GM18951 (cell line): ENCODE measurements at regions not wholly inside any gene's neighbourhood (a gene's known extent, or its start where the extent isn't known, plus 50 kb on each side); places are given as distances from the start of the nearest gene placed in this dataset.
"Not testable (repeated sequence)": the region's sequence is repeated elsewhere in the genome, so short reads cannot be mapped to it uniquely, and the experiment has no call there.

Source experiments
- POLR2A ChIP-seq: IDR thresholded peaks from 4 replicates; pipeline ENCODE4 v1.6.1; 2011; ENCODE audit warnings: mild to moderate bottlenecking; ENCODE audit not compliant: insufficient read length, insufficient read depth; ENCODE audit errors: extremely low read depth
- in situ Hi-C: fragments of 300-500 bp; cut with MboI; formaldehyde crosslinking; loops from one replicate; pipeline ENCODE4 v1.12.0; 2022; ENCODE audit warnings: low sequenced_read_pairs, mixed read lengths, inconsistent platforms; ENCODE audit not compliant: unreplicated experiment

DNA sequence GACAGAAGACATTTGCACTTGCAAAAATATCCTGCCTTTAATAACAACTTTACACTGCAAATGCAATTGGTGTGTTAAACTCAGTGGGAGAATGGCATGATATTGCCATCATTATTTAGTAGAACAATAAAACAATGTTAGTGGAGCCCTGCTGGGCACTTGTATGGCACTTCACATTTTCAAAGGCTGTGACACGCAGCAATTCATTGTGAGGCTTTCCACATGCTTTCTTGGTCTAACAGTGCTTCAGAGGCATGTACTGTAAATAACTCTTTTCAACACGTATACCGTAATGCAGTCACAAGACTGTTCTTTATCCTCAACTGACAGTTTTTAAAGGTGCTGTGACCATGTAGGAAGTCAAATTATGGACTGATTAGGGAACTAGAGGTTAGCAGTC is 155.5 kb upstream of the EPB41L4A start:
- in situ Hi-C loops = no loop called here
- no peak for TF ChIP-seq POLR2A

DNA sequence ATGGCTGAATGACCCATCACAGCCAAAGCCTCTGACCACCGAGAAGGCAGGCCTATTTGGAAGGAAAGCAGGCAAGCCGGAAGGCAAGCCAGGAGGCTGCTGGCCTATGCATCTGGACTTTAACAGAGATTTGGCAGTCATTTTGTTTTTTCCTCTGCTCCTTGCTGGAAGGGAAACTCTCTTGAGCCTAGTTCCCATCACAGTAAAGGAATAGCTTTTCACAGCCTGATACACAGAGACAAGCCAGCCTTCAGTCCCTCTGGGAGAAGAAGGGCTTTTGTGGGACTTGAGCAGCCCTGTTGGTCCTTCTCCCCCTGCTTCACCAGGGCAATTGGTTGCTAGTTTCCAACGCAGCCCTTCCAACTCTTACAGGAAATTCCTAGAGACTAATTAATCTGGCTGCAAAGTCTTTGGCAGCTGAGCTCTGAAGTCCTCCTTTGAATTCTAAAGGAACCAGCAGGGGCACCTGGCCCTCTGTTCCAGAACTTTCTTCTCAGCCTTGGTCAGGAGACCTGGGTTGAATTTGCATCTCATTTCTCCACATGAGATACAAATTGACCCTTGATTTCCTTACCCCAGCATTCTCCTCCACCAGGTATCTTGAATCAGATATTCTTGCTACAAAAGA is 157.3 kb upstream of the EPB41L4A start:
- no peak for TF ChIP-seq POLR2A
- in situ Hi-C loops = no loop called here

DNA sequence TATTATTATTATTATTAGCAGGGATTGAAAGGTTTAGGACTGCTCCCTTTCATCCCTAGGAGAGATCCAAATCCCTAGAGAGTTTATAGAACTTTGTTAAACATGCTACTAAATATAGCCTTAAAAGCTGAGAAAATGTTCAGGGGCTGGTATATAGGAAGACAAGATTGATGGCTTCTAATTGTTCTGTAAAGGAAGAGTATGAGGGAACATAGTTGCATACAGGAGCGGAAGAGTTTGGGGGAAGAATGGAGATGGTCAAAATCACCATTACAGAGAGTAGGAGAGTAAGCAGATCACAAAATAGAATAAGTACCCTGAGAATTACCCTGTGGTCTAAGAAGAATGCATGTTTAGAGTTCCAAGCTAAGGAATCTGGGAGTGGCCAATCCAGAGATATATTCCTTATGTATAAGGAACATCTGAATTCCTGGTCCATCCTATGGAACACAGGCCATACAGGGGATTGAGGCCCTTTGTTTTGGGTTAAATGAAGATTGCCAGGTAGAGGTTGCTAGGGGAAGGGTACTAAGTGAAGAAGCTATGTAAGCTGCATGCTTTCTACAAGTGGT is 158.0 kb upstream of the APC start:
- no peak for TF ChIP-seq POLR2A
- in situ Hi-C loops = no loop called here

DNA sequence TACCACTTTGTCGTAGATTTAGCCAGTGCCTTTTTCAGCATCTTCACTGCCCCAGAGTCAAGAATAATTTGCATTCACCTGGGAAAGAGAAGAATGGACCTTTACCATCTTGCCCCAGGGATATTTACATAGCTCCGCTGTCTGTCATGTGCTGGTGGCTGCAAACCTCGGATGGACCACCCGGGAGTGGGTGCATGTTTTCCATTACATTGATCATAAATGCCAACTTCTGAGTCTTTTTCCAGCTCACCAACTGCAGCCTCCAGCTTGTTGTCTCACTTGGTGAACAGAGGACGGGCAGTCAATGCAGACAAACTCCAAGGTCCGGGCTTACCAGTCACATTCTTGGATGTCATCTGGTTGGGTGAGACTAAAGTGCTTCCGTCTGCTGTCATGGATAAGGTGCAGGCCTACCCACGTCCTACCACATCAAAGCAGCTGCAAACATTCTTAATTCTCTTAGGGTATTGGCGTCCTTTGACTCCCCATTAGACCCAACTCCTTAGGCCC is 155.8 kb upstream of the APC start:
- no peak for TF ChIP-seq POLR2A

DNA sequence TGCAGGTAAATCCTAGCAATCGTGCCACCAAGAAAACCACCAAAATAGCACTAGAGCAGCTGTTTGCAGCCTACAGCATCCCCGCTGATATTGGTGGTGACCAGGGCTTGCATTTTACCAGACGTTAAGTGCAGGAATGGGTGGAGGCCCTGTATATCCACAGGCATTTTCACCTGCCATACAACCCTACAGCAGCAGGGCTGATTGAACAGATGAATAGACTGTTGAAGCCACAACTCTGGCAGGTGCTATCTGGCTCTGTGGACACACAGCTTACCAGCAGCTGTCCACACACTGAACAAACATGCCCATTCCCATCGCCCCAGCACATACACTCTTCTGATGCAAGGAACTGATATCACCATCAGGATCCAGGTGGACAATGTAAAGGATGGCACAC is 154.5 kb upstream of the APC start:
- no peak for TF ChIP-seq POLR2A
- in situ Hi-C loops = no loop called here

More for the DNA sequence above, 155.8 kb upstream of the APC start:
- in situ Hi-C loops = no loop called here

DNA sequence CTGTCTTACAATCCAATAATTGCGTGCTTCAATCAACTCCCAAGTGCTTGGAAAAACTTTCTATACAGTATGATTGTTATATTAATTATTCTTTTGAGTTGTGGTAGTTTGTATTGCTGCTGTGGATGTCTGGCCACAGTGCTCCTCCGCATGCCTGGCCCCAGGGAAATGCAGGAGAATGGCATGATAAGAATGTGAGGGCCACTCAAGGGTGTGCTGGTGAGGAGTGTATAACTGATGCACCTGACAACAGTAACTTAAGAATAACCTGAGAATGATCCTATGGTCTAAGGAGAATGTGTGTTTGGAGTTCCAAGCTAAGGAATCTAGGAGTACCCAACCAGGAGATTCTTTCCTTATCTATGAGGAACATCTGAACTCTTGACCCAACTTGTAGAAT is 152.9 kb upstream of the APC start:
- no peak for TF ChIP-seq POLR2A
- in situ Hi-C loops = no loop called here

DNA sequence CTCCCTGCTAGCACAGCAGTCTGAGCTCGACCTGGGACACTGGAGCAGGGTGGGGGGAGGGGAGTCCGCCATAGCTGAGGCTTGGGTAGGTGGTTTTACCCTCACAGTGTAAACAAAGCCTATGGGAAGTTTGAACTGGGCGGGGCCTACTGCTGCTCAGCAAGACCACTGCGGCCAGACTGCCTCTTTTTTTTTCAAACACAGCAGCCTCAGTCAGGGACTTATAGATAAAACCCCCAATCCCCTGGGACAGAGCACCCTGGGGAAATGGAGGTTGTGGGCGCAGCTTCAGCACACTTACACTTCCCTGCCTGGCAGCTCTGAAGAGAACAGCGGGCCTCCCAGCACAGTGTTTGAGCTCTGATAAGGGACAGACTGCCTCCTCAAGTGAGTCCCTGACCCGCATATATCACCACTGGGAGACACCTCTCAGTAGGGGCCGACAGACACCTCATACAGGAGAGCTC is 151.1 kb upstream of the APC start:
- no peak for TF ChIP-seq POLR2A
- in situ Hi-C loops = no loop called here

DNA sequence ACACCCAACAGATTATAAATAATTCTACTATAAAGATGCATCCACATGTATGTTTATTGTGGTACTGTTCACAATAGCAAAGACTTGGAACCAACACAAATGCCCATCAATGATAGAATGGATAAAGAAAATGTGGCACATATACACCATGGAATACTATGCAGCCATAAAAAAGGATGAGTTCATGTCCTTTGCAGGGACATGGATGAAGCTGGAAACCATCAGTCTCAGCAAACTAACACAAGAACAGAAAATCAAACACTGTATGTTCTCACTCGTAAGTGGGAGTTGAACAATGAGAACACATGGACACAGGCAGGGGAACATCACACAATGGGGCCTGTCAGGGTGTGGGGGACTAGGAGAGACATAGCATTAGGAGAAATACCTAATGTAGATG is 146.8 kb upstream of the APC start:
- in situ Hi-C loops = not testable (repeated sequence)

DNA sequence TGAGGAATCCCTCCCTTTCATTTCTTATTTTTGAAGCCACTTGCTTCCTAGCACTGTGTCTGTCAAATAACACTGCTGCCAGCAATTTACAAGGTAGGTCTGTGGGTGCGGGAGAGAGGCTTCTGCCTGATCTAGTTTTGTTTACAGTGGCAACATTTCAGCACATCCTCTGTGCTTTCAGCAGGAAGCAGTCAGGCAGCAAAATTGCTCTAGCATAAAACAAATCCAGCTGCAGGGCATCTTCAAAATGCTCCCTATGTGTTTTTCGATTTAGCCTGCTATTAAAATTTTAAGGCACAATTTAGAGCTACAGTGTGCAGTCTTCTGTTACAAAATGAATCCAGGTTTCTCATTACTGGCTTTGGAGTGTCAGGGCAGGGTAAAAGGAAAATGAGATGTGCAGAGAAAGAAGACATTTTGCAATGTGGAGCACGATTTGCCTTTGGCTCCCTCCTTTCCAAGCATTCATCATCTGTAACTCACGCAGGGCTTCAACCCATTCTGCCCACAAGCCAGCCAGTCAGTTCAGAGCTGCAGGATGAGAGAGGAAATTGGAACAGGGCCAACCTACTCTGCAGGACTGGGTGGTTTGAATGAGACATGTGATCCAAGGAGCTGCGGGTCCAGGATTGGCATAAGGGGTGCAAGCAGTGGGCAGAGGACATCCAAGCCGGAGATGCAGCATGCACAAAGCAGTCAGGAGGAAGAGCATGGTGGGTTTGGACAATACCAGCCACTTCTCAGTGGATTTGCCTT is 143.4 kb upstream of the APC start:
- in situ Hi-C loops = no loop called here

DNA sequence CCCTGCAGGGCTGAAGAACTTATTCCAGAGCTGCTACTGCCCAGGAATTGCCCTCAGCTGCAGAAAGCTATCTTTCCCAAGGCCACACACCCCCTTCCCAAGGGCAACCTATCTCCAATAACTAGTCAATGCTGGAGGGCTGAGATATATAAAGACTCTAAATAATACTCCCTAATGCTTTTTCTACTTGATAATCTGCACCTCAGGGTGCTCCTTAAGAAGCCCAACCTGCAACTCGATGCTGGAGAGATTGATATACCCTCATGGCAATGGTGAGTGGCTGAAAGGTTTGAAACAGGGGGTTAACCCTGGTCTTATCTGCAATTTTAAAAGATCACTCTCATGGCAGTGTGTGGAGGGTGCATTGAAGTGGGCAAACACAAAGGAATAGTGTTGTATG is 142.7 kb upstream of the APC start:
- in situ Hi-C loops = no loop called here
- TF ChIP-seq POLR2A = no peak

More for the DNA sequence above, 143.4 kb upstream of the APC start:
- TF ChIP-seq POLR2A = no peak

DNA sequence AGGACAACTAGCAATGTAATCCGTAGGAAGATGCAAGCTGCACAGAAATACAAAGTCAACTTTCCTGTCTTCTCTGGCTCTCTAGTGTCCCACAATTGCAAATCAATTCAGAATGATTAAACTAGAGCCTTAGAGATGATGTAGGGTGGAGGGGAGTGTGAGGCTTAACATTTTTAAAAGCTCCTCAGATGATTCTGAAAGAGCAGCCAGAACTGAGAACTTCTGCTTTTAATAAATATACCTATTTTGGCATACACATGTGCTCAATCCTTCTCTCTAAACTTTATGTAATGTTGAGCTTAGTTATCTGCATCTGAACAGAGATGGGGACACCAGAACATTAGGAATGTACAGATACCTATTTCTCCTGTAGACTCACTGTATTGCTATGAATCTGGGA is 139.9 kb upstream of the APC start:
- in situ Hi-C loops = no loop called here
- TF ChIP-seq POLR2A = no peak

DNA sequence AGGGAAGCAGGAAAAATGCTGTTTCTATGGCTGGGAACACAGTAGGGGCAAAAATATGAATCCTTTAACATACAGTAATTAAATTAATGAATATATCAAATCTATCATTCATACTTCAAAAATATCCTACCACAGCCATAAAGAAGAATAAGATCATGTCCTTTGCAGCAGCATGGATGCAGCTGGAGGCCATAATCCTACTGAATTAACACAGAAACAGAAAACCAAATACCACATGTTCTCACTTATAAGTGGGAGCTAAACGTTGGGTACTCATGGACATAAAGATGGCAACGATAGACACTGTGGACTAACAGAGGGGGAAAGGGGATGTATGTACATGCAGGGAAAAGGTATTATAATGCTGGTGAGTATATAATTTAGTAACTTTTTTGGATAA is 137.2 kb upstream of the APC start:
- in situ Hi-C loops = not testable (repeated sequence)

DNA sequence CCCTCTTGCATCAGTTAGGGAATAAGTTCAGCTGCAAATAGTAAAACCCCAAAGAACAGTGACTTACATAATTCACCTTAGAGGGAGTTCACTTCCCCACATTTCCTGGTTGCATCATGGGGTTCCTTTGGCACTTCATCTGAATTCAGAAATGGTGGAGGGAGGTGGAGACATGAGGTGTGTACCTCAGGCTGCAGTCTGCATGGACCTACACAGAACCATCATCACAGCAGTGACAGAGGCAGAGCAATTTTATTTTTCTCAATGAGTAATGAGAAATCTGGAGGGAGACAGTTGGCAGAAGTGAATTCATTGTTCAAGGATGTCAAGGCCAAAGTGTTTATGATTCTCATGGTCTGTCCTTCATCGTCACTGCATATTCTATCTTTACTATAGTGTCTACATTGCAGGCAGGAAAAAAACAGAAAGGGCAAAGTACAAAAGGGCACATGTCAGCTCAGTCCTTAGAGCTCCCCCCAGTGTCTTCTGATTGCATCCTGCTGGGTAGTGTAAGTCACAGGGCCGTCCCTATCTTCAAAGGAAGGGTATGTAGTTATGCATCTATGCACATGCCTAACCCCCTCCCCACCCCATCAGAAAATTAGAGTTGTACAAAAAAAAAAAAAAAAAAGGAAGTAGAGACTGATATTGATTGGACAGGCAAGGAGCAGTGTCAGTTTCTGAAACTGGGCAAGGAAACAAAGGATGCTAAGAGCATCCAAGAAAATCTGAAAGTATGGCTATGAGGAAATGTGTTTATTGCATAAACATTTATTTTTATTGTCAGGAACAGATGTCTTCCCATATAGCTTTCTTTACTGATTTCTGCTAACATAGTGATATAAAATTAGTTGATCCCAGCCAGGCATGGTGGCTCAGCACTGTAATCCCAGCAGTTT is 132.7 kb upstream of the APC start:
- in situ Hi-C loops = no loop called here
- no peak for TF ChIP-seq POLR2A
